ENCODE measurements at regions not wholly inside any gene's neighbourhood (a gene's known extent, or its start where the extent isn't known, plus 50 kb on each side); places are given as distances from the start of the nearest gene placed in this dataset.
"Not testable (repeated sequence)": the region's sequence is repeated elsewhere in the genome, so short reads cannot be mapped to it uniquely, and the experiment has no call there.

DNA sequence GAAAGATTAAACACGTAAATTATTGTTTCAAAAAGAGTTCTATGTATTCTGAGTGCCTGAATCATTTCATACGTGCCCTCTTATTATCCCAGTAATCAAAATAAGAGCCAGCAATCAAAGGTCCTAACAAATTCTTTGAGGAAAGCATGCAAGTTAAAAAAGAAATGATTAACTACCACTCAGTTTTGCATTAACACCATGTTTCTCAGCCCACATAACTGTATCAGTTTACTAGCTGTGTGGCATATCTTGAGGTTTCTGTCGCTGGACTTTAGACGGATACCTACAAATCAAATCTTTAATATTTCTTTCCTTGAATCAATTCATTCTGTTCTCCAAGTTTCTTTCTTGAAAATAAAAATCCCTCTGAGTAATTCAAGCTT lies 668.9 kb upstream of the CHAC2 start:
- no peak for DNase-seq

DNA sequence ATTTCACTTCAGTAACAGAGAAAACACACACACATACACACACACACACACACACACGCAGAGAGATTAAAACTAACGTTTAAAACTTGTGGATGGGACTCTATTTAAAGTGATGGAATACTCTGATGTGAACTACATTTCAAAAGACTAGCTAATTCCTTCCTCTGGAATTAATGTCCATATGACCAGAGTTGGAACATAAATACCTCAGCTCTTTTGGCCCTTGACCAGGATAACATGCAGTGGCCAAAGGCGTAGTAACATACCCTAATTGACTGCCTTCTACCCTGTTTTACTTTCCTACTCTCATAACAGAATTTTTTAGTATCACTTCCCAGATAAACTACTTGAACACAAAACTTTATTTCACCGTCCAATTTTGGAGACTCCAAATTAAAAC lies 671.3 kb upstream of the CHAC2 start:
- no peak for DNase-seq

DNA sequence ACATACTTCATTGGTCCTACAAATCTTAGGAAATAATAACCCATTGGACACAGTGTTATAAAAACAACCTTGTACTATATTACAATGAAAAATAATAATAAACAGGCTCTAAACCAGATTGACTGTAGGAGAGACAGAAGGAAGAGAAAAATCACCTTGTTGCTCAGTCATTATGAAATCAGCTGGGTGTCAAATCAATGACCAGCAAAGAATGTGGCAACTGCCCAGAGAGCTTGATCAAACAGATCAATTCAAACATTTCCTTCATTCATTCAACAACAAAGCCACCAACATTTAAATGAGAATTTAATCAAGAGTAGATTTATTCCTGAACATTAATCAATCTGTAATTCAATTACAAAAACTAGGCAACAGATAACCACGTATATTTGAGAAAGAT lies 671.9 kb upstream of the CHAC2 start:
- no peak for DNase-seq

DNA sequence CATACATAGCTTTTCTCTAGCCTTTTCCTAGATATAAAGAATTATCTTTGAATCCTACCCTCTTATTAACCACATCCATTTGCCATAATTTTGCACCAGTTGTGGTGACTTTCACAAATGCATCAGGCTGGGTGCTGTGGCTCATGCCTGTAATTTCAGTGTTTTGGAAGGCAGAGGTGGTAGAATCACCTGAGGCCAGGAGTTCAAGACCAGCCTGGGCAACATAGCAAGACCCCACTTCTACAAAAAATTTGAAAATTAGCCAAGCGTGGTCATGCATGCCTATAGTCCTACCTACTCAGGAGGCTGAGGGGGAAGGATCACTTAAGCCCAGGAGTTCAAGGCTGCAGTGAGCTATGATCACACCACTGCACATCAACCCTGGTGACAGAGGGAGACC lies 672.4 kb upstream of the CHAC2 start:
- no peak for DNase-seq

DNA sequence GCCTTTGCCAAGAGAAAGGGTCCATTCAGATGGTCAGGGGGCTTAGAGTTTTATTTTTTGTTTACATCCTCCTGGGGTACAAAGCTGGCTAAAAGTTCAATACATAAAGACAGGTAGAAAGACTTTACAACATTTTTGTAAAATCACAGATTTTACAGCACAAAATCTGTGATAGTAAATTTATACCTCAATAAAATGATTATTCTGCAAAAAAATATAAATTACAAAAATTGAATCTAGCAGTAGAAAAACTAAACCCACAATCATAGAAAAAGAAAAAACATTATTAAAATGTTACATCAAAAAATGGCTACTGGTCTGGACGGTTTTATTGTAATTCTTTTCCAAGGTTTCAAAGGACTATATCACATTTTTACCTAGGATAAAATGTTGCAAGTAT lies 674.2 kb upstream of the CHAC2 start:
- no peak for DNase-seq

DNA sequence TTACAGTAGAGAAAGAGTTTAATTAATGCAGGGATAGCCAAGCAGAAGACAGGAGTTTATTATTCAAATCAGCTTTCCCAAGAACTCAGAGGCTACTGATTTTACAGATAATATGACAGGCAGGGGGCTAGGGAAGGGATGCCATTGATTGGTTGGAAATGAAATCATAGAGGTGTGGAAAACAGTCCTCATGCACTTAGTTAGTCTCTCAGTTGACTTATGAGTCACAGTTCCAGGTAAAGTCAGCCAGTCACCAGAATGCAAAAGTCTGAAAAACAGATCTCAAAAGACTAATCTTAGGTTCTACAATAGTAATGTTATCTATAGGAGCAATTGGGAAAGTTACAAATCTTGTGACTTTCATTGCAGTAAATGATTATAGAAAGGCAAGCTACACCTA lies 676.4 kb upstream of the CHAC2 start:
- no peak for DNase-seq

DNA sequence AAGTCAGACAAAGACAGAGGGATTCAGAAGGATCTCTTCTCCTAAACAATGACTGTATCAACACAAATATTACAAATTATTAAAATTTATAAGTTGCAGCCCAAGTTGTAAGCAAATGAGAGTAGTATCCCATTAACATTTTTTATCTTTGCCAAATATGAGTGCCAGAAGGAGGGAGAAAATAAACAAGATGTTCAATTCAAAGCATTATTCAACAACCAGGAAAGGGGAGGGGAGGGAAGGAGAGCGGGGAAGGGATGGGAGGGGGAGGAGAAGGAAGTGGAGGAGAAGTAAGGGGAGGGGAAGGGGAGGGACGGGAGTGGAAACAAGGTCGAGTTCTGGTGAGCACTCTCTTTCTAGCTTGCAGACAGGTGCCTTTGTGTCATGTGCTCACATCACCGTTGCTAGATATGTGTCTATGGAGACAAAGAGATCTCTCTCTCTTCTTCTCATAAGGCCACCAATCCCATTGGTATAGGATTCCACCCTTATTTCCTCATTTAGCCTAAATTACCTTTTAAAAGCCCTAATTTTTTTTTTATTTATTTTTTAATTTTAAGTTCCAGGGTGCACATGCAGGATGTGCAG lies 679.6 kb upstream of the CHAC2 start:
- DNase-seq, result no peak

DNA sequence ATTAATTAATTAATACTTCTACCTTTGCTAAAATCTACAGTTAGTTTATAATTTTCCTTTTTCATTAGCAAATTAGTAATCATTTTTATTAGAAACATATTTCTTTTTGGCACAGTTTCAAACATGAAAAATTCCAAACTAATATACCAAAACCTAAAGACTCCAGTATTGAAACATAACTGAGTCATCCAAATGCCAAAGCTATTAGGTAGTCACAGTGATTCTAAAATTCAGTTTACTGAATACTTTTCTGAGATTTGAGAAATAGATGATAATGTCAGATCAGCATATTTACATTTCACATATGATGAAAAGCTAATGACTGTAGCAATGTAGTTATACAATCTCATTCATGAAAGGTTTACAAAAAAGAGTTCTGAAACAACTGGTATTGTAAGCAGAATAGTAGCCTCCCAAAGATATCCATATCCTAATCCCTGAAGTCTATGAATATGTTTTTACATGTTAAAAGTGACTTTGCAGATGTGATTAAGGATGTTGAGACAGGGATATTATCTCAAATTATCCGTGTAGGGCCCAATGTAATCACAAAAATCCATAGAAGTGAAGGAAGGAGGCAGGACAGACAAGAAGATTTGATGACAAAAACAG lies 680.2 kb upstream of the CHAC2 start:
- no peak for DNase-seq

DNA sequence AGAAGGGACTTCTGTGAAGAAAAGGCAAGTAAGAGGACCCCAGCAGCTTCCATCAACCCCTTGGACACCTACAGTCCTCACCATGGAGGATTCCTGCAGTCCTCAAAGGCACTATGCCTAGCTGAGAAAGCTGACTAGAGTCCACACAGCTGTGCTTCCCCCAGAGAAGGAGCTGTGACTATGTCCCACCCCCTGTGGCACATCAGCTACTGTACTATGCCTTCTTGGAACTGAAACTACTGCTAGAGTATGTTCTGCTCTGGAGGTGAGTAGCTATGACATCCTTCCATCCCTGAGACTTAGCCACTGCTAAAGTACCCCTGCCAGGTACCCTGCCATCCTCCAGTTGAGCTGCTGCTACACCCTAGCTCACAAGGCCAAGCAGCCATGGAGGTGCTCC lies 690.2 kb upstream of the CHAC2 start:
- DNase-seq, result no peak

DNA sequence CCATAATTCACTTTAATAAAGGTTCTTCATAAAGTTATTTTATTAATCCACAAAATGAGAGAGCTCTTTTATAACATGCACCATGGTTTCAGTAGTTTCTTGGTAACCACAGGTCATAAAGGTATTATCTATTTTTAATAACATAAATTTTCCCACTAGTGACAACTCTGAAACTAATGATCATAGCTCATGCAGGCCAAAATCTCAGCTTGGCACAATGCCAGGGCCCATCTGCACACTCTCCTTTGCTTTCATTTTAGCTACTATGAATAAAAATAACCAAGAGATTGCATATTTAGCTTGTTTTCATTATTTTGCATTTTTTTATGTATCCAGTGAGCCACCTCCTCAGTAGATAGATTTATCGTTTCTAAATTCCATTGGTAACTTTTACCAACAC lies 691.8 kb upstream of the CHAC2 start:
- DNase-seq, result no peak

DNA sequence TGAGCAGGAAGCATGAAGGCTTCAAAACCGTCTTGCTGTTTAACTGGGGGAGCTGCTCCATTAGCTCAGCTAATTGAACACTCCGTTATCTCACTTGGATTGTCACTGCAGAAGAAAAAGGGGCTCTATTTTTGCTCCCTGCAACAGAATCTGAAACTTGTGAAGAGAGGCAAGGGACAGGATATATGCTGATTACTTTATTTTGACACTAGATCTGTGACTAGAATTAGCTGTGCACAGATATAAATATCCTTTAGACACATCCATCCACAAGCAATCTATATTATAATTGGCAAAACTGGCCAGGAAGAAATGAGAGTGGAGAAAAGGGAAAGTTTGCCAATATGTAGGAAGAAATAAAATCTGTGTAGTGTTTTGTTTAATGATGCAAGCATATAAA lies 700.1 kb upstream of the CHAC2 start:
- no peak for DNase-seq

DNA sequence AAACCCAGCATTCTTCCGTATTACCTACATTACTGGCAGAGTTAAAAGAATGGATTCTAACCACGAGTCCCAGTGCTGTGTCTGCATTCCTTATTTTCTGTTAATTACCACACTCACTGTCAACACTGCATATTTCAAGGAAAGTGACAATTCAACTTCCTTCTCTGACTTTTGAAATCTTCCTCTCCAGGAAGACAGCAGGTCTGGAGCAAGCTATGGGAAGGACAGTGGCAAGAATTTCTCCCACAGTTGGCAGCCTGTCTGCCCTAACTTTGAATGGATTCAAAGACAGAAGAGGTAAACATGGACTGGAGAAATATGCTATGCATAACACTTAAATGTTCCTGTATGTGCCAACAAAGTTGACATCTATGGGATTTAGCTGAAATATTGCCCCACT lies 700.5 kb upstream of the CHAC2 start:
- no peak for DNase-seq

DNA sequence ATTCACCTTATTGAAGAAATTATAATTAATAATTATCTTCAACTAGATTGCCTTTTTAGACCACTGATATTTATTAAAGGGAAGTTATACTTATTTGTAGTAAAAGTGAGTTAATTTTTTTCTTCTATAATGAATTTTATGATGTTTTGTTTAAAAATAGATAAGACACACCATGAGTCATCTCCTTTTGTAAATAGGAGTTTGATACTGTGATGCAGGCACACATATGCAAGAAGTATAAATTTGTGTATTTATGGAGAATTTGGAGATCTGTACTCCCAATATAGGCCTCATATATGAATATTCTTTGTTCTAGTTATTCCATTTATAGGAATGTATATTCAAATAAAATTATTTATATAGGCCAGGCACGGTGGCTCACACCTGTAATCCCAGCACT lies 703.5 kb upstream of the CHAC2 start:
- DNase-seq, result no peak

DNA sequence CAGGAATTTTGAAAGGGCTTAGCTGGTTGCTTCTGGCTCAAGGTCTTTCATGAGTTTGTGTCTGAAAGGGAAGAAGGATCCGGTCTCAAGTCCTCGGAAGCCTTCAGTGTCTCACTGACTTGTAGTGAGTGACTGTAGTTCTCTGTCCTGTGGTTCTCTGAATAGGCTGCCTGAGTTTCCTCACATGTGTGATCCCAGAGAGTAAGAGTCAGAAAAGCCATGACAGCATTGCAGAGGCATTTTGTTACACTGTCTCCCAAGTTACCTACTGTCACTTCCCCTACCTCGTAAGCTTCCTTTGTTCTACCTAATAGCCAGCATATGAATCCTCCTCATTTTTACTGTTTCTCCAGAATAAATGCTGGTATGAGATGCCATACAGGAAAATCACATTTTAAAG lies 709.1 kb upstream of the CHAC2 start:
- DNase-seq, result no peak

DNA sequence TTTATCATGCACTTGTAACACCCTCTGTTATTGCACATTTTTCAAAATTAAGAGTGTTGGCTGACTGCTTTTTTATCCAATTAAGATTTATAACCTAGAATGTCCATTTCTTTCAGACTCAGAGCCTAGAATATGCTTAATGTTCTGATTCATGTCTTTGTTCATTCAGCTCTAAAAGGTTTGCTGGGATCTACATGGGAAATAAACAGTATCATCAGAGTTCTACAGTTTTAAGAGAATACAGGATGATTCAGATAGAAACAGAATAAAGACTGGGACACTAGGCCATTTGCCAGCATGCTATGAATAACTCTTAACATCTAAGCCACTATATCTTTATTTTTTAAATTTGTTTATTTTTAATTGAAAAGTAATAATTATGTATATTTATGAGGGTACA lies 713.7 kb upstream of the CHAC2 start:
- no peak for DNase-seq

DNA sequence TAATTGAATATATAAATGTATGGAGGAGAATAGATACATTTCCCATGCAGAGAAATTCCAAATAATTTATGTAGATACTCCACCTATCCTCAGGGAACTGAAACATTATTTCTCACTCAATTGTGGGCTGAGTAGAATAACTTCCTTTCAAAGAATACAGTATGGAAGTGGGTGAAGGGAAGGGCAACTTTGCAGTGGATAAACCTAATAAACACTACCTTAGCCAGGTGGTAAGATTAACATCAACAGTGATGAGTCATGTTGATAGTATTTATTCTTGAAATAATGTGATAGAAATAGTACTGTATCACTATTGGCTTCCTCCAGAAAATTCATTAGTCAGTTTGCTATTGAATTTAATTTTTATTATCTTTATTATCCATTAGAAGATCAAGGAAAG lies 716.4 kb upstream of the CHAC2 start:
- DNase-seq, result no peak

DNA sequence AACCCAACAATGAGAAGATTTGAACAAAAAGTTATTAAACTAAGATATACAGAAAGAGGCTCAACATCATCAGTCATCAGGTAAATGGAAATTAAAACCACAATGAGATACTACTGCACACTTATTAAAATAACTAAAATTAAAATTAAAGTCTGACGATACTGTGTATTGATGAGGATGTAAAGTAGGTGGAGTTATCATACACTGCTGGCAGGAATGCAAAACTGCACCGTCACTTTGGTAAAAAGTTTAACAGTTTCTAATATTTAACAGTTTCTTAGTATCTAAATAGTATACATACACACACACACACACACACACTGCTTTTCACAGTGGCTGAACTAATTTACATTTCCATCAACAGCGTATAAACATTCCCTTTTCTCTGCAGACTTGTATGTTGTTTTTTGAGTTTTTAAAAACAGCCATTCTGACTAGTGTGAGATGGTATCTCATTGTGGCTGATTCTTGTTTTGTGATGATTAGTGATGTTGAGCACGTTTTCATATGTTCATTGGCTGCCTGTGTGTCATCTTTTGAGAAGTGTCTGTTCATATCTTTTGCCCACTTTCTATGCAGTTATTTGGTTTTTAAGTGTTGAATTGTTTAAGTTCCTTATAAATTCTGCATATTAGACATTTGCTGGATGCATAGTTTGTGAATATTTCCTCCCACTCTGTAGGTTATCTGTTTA lies 726.9 kb upstream of the CHAC2 start:
- DNase-seq, result no peak

DNA sequence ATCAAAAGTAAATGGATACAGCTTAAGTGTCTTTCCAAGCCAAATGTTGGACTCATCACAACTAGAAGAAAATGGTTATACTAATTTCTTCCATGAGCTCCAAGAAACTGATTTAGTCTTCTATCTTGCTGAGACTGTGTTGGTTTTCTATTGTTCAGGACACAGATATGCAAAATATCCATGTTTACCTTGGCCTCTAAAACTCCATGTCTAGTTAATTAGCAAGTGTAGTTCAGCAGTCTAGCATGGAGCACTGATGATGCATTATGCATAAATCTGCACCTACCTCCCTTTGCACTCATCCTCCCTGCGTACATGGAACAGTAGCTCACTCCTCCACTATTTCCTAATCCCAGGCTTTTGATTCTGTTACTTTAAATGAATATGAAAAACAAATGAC lies 731.4 kb upstream of the CHAC2 start:
- no peak for DNase-seq

DNA sequence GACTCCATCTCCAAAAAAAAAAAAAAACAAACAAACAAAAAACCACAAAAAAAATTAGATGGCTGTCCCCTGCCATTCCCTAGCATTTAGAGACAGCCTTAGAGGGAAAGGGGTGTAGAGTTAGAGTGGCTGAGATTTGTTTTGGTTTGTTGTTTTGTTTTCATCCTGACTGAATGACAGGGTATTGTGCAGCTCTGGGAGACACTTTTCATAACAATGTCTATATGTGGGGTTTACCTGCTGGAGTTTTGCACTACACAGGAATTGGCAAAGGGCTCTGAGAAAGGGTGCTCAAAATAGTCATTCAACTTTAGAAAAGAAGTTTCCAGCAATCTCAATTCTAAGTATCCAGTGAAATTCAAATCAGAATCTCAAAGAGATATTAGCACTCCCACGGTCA lies 732.5 kb upstream of the CHAC2 start:
- DNase-seq, result no peak

DNA sequence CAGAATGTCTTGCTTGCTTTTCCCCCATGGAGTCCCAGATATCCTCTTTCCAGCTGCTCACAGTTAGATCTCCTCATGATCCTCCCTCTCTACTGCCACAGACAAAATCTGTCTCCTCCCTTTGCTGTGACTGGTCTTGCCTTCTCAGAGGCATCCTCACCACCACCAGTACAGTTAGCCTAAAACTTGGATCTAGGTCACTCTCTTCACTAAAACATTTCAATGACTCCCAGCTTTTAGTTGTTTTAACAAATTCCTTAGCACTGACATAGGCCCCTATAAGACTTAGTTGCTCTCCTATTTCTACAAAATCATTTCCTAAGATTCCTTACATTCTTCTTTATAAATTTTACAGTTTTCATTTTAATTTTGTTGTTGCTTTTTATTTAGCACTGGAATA lies 734.2 kb upstream of the CHAC2 start:
- DNase-seq, result no peak

DNA sequence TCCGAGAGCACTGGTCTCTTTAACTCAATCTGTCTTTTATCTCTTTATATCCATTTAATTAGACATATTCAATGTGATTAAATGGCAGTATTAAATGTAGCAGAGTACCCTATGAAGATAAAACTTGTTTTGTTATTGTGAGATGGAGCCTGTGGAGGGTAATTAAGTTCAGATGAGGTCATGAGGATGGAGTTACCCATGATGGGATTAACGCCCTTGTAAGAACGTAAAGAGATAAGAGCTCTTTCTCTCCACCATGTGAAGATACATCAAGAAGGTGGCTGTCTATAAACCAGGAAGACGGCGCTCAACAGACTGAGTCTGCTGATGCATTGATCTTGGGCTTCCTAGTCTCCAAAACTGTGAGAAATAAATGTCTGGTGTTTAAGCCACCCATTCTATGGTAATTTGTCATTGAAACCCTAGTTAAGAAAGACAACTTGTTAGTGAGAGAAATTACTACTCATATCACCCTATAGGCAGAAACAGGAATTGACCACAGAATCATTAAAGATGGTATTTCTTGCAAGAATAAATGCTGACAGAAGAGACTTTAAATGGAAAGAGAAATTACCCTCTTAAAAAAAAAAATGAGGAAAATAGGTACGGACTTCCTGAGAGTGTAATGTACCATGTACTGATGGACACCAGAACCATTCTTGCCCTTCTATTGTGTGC lies 738.7 kb upstream of the CHAC2 start:
- DNase-seq, result no peak

DNA sequence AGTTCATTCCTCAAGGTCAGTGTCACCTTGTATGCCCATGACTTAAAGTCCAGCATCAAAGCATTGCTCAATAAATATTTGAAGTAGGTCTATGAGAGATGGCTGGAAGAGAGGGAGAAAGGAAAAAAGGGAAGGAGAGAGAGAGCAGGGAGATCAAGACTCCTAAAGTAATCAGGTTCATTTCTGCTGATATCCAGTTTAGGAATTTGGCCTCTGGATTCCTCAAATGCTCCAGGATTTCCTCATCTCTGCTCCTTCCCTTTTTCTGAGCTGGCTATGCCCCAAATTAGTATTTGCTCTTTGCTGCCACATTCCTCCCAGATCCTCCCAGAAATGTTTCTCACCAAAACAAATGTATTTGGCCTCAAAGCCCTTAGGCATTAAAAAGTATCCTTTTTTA lies 739.4 kb upstream of the CHAC2 start:
- DNase-seq, result no peak

DNA sequence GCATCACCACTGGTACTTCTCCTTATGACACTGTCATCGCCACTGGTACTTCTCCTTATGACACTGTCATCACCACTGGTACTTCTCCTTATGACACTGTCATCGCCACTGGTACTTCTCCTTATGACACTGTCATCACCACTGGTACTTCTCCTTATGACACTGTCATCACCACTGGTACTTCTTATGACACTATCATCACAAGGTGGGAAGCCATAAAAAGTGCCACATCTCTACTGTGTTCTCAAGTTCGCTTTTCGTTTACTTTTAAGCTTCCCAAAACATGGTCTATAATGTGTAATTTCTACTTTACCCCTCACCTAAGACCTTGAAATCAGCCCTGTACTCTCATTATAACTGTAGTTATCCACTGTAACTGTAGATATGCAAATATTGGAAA lies 745.4 kb upstream of the CHAC2 start:
- DNase-seq, result not testable (repeated sequence)

DNA sequence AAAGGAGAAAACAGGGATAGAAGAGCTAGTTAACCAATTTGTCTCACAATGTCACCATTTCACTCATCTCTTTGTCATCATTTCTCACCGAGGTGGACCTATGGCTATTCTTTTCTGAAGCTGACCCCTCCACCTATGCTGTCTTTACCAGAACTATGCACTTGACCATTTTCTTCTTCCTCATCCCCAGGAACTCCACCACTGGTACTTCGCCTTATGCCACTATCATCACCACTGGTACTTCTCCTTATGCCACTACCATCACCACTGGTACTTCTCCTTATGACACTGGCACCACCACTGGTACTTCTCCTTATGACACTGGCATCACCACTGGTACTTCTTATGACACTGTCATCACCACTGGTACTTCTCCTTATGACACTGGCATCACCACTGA lies 745.8 kb upstream of the CHAC2 start:
- no peak for DNase-seq
